ENCODE measurements at regions not wholly inside any gene's neighbourhood (a gene's known extent, or its start where the extent isn't known, plus 50 kb on each side); places are given as distances from the start of the nearest gene placed in this dataset.
A peak's percentile ranks its signal among the peaks of the same experiment; 100 is the strongest.

DNA sequence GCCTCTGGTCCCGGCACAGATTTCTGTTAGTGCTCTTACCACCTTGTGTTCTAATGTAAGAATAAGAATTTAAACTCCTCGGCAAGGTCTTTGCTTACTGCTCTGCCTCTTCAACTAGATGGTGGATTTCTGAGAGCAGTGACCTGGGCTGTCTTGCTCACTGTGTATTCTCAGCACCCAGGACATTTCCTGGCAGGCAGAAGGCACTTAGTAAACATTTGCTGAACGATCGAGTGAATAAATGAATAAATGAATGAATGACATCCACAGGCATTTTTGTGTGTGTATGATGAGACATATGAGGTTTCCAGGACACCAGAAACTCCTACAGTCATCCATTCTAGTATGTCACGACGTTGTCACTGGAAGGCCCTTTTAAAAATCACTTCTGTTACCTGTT is 143.2 kb downstream of the BOD1 start:
- Histone ChIP-seq H3K27me3 (ENCODE audit: insufficient read depth, low read length) (no peaks in the 10 kb centered on the region), H3K9me3 (ENCODE audit: control insufficient read depth in 1 of 2, insufficient read depth in 1 of 2, low read depth in 1 of 2, low read length in 2 of 2) (no peaks in the 10 kb centered on the region), H3K27ac (ENCODE audit: low read depth, low read length) (no peak overlapping the region), H3K4me1 (ENCODE audit: control insufficient read depth in 1 of 2, insufficient read depth in 2 of 2, low read length in 2 of 2) (peaks cover 14 to 34% of the 10 kb centered on the region in 2 experiments), H3K4me3 (replicated peaks in 1 of 2; ENCODE audit: low read depth in 1 of 2, low read length in 2 of 2) (no peak overlapping the region), H4K20me1 (ENCODE audit: insufficient read depth) (no peaks in the 10 kb centered on the region), H3K79me2 (ENCODE audit: insufficient read depth, low read length) (no peaks in the 10 kb centered on the region), H2AFZ (ENCODE audit: low read depth, low read length, poor library complexity, severe bottlenecking) (no peak overlapping the region), H3K9ac (ENCODE audit: low read length) (peak overlapping the region; percentile 45), H3K9me2 (ENCODE audit: insufficient read depth) (no peaks in the 10 kb centered on the region), H3K36me3 (ENCODE audit: control insufficient read depth in 1 of 2, insufficient read depth in 2 of 2, low read length in 2 of 2) (no peaks in the 10 kb centered on the region), H3K4me2 (ENCODE audit: low read length) (peak overlapping the region; percentile 56; the same call in 1 of the 2 replicates)
- no peak for DNase-seq (ENCODE audit: low read depth, low spot score)
- CTCF ChIA-PET, result no interaction called here
- ATAC-seq, result no peak
- POLR2A ChIA-PET, result interaction anchor here (1.4 kb wide), 2 partner anchors 9 to 18 kb away, joined by 4 read pairs; no protein-coding TSS in a partner anchor
- intact Hi-C loops (cut with micrococcal nuclease), result no loop called here
- no TSS peak for BruUV-seq (replicated peaks)
- TF ChIP-seq ELF1 (IDR thresholded peaks at IDR 0.05; ENCODE audit: borderline replicate concordance, low read depth), result no peak
- no peak for TF ChIP-seq YY1 (IDR thresholded peaks at IDR 0.05; ENCODE audit: extremely low read depth, insufficient replicate concordance, low read depth, low read length)
- no peak for TF ChIP-seq CEBPB (IDR thresholded peaks at IDR 0.05; ENCODE audit: low read depth)
- TF ChIP-seq EZH2phosphoT487 (IDR thresholded peaks at IDR 0.05; ENCODE audit: borderline replicate concordance), result no peak
- TF ChIP-seq SIN3A (IDR thresholded peaks at IDR 0.05; ENCODE audit: low read depth), result no peak
- no peak for TF ChIP-seq TCF7L2 (IDR thresholded peaks at IDR 0.05; ENCODE audit: borderline replicate concordance, extremely low read depth, insufficient read depth, insufficient read length)
- no peak for TF ChIP-seq CBX3 (IDR thresholded peaks at IDR 0.05; ENCODE audit: low read depth)
- RAD21 ChIA-PET (ENCODE audit: low non-redundant PET in 1 of 2, low total read pairs in 2 of 2, uncharacterized antibody in 2 of 2, unreplicated experiment in 2 of 2), result no interaction called here

DNA sequence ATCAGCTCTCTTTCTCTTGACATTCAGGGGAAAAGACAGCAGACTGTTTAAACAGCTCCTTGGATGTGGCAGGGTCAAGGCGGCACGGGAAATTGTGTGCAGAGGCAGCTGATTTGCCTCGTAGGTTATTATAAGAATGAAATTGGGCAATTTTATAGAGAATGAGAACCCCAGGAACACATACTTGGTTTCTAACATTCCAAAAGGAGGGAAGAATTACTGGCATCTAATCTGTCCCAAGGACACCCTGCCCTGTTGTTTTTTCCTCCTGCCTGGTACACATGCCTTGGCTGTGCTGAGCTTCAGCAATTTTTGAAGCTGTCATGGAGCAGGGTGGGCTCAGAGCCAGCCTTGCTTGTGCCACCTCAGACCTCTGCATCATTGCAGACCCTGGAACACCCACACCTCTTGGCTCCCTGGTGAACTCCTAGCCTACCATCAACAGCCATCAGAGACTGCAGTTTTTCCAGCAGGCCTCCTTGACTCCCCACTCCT is 143.6 kb downstream of the BOD1 start:
- H2AFZ ChIP-seq (ENCODE audit: low read depth, low read length, poor library complexity, severe bottlenecking), result no peak overlapping the region
- H3K27ac ChIP-seq (ENCODE audit: low read depth, low read length), result peak overlapping the region; percentile 46; the same call in 1 of the 2 replicates
- no peaks in the 10 kb centered on the region for H3K79me2 ChIP-seq (ENCODE audit: insufficient read depth, low read length)
- no peaks in the 10 kb centered on the region for H3K27me3 ChIP-seq (ENCODE audit: insufficient read depth, low read length)
- H3K9me3 ChIP-seq (ENCODE audit: control insufficient read depth in 1 of 2, insufficient read depth in 1 of 2, low read depth in 1 of 2, low read length in 2 of 2), result no peaks in the 10 kb centered on the region
- DNase-seq (ENCODE audit: low read depth, low spot score), result no peak
- peaks cover 14 to 34% of the 10 kb centered on the region in 2 experiments for H3K4me1 ChIP-seq (ENCODE audit: control insufficient read depth in 1 of 2, insufficient read depth in 2 of 2, low read length in 2 of 2)
- H3K4me2 ChIP-seq (ENCODE audit: low read length), result peak overlapping the region; percentile 56
- peak overlapping the region; percentile 45 for H3K9ac ChIP-seq (ENCODE audit: low read length)
- no peaks in the 10 kb centered on the region for H3K9me2 ChIP-seq (ENCODE audit: insufficient read depth)
- RAD21 ChIA-PET (ENCODE audit: low non-redundant PET in 1 of 2, low total read pairs in 2 of 2, uncharacterized antibody in 2 of 2, unreplicated experiment in 2 of 2), result no interaction called here
- no TSS peak for BruUV-seq (replicated peaks)
- intact Hi-C loops (cut with micrococcal nuclease), result no loop called here
- H3K36me3 ChIP-seq (ENCODE audit: control insufficient read depth in 1 of 2, insufficient read depth in 2 of 2, low read length in 2 of 2), result no peaks in the 10 kb centered on the region
- H3K4me3 ChIP-seq (replicated peaks in 1 of 2; ENCODE audit: low read depth in 1 of 2, low read length in 2 of 2), result no peak overlapping the region
- CTCF ChIA-PET, result interaction anchor here (1.1 kb wide), 1 partner anchor 18 kb away, joined by 3 read pairs; no protein-coding TSS in a partner anchor
- POLR2A ChIA-PET, result interaction anchor here (1.4 kb wide), 2 partner anchors 8 to 18 kb away, joined by 4 read pairs; no protein-coding TSS in a partner anchor
- ATAC-seq, result peak; percentile 39
- no peaks in the 10 kb centered on the region for H4K20me1 ChIP-seq (ENCODE audit: insufficient read depth)
- no peak for TF ChIP-seq ZFX (IDR thresholded peaks at IDR 0.05)
- TF ChIP-seq CEBPB (IDR thresholded peaks at IDR 0.05; ENCODE audit: low read depth), result no peak
- TF ChIP-seq ZNF274 (IDR thresholded peaks at IDR 0.05; ENCODE audit: low read depth, low read length), result no peak
- TF ChIP-seq, protein P1, sequence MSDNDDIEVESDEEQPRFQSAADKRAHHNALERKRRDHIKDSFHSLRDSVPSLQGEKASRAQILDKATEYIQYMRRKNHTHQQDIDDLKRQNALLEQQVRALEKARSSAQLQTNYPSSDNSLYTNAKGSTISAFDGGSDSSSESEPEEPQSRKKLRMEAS (IDR thresholded peaks at IDR 0.05), result no peak
- no peak for TF ChIP-seq ELF1 (IDR thresholded peaks at IDR 0.05; ENCODE audit: borderline replicate concordance, low read depth)
- TF ChIP-seq, protein P2, sequence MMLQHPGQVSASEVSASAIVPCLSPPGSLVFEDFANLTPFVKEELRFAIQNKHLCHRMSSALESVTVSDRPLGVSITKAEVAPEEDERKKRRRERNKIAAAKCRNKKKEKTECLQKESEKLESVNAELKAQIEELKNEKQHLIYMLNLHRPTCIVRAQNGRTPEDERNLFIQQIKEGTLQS (IDR thresholded peaks at IDR 0.05), result no peak
- TF ChIP-seq JUND (IDR thresholded peaks at IDR 0.05), result no peak
- TF ChIP-seq POLR2AphosphoS5 (IDR thresholded peaks at IDR 0.05; ENCODE audit: low read depth, low read length), result no peak
- TF ChIP-seq, protein P3, sequence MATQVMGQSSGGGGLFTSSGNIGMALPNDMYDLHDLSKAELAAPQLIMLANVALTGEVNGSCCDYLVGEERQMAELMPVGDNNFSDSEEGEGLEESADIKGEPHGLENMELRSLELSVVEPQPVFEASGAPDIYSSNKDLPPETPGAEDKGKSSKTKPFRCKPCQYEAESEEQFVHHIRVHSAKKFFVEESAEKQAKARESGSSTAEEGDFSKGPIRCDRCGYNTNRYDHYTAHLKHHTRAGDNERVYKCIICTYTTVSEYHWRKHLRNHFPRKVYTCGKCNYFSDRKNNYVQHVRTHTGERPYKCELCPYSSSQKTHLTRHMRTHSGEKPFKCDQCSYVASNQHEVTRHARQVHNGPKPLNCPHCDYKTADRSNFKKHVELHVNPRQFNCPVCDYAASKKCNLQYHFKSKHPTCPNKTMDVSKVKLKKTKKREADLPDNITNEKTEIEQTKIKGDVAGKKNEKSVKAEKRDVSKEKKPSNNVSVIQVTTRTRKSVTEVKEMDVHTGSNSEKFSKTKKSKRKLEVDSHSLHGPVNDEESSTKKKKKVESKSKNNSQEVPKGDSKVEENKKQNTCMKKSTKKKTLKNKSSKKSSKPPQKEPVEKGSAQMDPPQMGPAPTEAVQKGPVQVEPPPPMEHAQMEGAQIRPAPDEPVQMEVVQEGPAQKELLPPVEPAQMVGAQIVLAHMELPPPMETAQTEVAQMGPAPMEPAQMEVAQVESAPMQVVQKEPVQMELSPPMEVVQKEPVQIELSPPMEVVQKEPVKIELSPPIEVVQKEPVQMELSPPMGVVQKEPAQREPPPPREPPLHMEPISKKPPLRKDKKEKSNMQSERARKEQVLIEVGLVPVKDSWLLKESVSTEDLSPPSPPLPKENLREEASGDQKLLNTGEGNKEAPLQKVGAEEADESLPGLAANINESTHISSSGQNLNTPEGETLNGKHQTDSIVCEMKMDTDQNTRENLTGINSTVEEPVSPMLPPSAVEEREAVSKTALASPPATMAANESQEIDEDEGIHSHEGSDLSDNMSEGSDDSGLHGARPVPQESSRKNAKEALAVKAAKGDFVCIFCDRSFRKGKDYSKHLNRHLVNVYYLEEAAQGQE (IDR thresholded peaks at IDR 0.05; ENCODE audit: low read depth), result no peak
- TF ChIP-seq POLR2A (IDR thresholded peaks at IDR 0.05; ENCODE audit: borderline replicate concordance, extremely low read depth, insufficient read depth, insufficient read length), result no peak
- no peak for TF ChIP-seq SP1 (IDR thresholded peaks at IDR 0.05; ENCODE audit: low read depth)
- no peak for TF ChIP-seq CBX3 (IDR thresholded peaks at IDR 0.05; ENCODE audit: low read depth)

All from HCT116 (cell line).